SK-N-SH treated with all-trans-retinoic acid at 6 μM for 48 hours (cell line): ENCODE measurements at regions not wholly inside any gene's neighbourhood (a gene's known extent, or its start where the extent isn't known, plus 50 kb on each side); places are given as distances from the start of the nearest gene placed in this dataset.

Source experiments
- ATAC-seq: fragments of 200-7000 bp; cut with Tn5 transposase; 3 replicates; pipeline ENCODE4 v1.9.1; 2020; ENCODE audit warnings: mild to moderate bottlenecking, moderate library complexity
- ARNTL ChIP-seq: fragments of 450-650 bp; formaldehyde crosslinking; IDR thresholded peaks from 2 replicates; pipeline ENCODE4 v1.5.0; 2020; ENCODE audit warnings: low read depth, mild to moderate bottlenecking, moderate library complexity, borderline replicate concordance
- BACH2 ChIP-seq: fragments of 250-450 bp; sonication (Bioruptor Pico); IDR thresholded peaks from 2 replicates; pipeline ENCODE4 v1.9.0; 2021; ENCODE audit warnings: mild to moderate bottlenecking, borderline replicate concordance
- CREB5 ChIP-seq: fragments of 250-450 bp; sonication (Bioruptor Pico); IDR thresholded peaks from 2 replicates; pipeline ENCODE4 v1.5.1; 2020; ENCODE audit warnings: low read depth, mild to moderate bottlenecking, moderate library complexity
- CSDC2 ChIP-seq: fragments of 250-450 bp; sonication (Bioruptor Pico); IDR thresholded peaks from 2 replicates; pipeline ENCODE4 v1.5.0; 2020; ENCODE audit warnings: mild to moderate bottlenecking, moderate library complexity
- CSRNP3 ChIP-seq: fragments of 250-450 bp; sonication (Bioruptor Pico); IDR thresholded peaks from 2 replicates; pipeline ENCODE4 v1.5.1; 2021; ENCODE audit warnings: mild to moderate bottlenecking, moderate library complexity
- ESRRG ChIP-seq: fragments of 250-450 bp; sonication (Bioruptor Pico); IDR thresholded peaks from 2 replicates; pipeline ENCODE4 v1.6.1; 2021; ENCODE audit warnings: mild to moderate bottlenecking
- GLIS3 ChIP-seq: fragments of 250-450 bp; sonication (Bioruptor Pico); IDR thresholded peaks from 2 replicates; pipeline ENCODE4 v1.5.0; 2020; ENCODE audit warnings: mild to moderate bottlenecking, moderate library complexity
- OSR1 ChIP-seq: fragments of 250-450 bp; sonication (Bioruptor Pico); IDR thresholded peaks from 2 replicates; pipeline ENCODE4 v1.8.0; 2022; ENCODE audit warnings: moderate library complexity, mild to moderate bottlenecking, inconsistent platforms
- PATZ1 ChIP-seq: fragments of 250-450 bp; sonication (Bioruptor Pico); IDR thresholded peaks from 2 replicates; pipeline ENCODE4 v1.8.0; 2020; ENCODE audit warnings: mild to moderate bottlenecking, moderate library complexity, borderline replicate concordance
- POU6F1 ChIP-seq: fragments of 250-450 bp; sonication (Bioruptor Pico); IDR thresholded peaks from 2 replicates; pipeline ENCODE4 v1.8.0; 2021; ENCODE audit warnings: low read depth, mild to moderate bottlenecking, moderate library complexity, borderline replicate concordance
- PPARA ChIP-seq: fragments of 250-450 bp; sonication (Bioruptor Pico); IDR thresholded peaks from 2 replicates; pipeline ENCODE4 v1.5.0; 2020; ENCODE audit warnings: mild to moderate bottlenecking, borderline replicate concordance
- RARB ChIP-seq: fragments of 250-450 bp; sonication (Bioruptor Pico); IDR thresholded peaks from 2 replicates; pipeline ENCODE4 v1.8.0; 2021; ENCODE audit warnings: mild to moderate bottlenecking, moderate library complexity
- SNAI2 ChIP-seq: fragments of 250-450 bp; sonication (Bioruptor Pico); IDR thresholded peaks from 2 replicates; pipeline ENCODE4 v1.5.0; 2020; ENCODE audit warnings: mild to moderate bottlenecking, moderate library complexity
- TOX ChIP-seq: fragments of 250-450 bp; sonication (Bioruptor Pico); IDR thresholded peaks from 2 replicates; pipeline ENCODE4 v1.8.0; 2021; ENCODE audit warnings: mild to moderate bottlenecking, moderate library complexity, borderline replicate concordance
- TSHZ2 ChIP-seq: fragments of 250-450 bp; sonication (Bioruptor Pico); IDR thresholded peaks from 2 replicates; pipeline ENCODE4 v1.5.0; 2020; ENCODE audit warnings: mild to moderate bottlenecking, moderate library complexity
- ZC3H10 ChIP-seq: fragments of 250-450 bp; sonication (Bioruptor Pico); IDR thresholded peaks from 2 replicates; pipeline ENCODE4 v1.5.1; 2021; ENCODE audit warnings: mild to moderate bottlenecking, moderate library complexity
- ZFP3 ChIP-seq: fragments of 250-450 bp; sonication (Bioruptor Pico); IDR thresholded peaks from 2 replicates; pipeline ENCODE4 v1.5.0; 2020; ENCODE audit warnings: mild to moderate bottlenecking, moderate library complexity
- ZFP30 ChIP-seq: fragments of 450-650 bp; formaldehyde crosslinking; IDR thresholded peaks from 2 replicates; pipeline ENCODE4 v1.5.0; 2022; ENCODE audit warnings: mild to moderate bottlenecking, moderate library complexity
- ZNF565 ChIP-seq: fragments of 450-650 bp; formaldehyde crosslinking; conservative IDR thresholded peaks from 2 replicates; pipeline ENCODE4 v1.5.0; 2020; ENCODE audit warnings: low read depth, mild to moderate bottlenecking, moderate library complexity
- ZNF70 ChIP-seq: fragments of 450-650 bp; formaldehyde crosslinking; IDR thresholded peaks from 2 replicates; pipeline ENCODE4 v1.5.0; 2020; ENCODE audit warnings: mild to moderate bottlenecking, moderate library complexity

- ATAC-seq = no peak
- TF ChIP-seq ZNF565 (CRISPR knock-in tag) (no peak), GLIS3 (no peak), CREB5 (CRISPR knock-in tag) (no peak), CSRNP3 (CRISPR knock-in tag) (no peak), TSHZ2 (no peak), ZFP30 (CRISPR knock-in tag) (no peak), ZNF70 (CRISPR knock-in tag) (no peak), TOX (CRISPR knock-in tag) (no peak), RARB (CRISPR knock-in tag) (no peak), ZFP3 (no peak), PATZ1 (no peak), OSR1 (no peak), CSDC2 (no peak), ARNTL (no peak), ESRRG (no peak)
These were observed 54.0 kb downstream of the RFPL4B start for GRCh38 chr6:112401083-112401482.

- no peak for ATAC-seq
- no peak for TF ChIP-seq BACH2 (CRISPR knock-in tag)
- no peak for TF ChIP-seq ESRRG
- no peak for TF ChIP-seq ZNF70 (CRISPR knock-in tag)
- TF ChIP-seq PATZ1 = no peak
- TF ChIP-seq PPARA (CRISPR knock-in tag) = no peak
- no peak for TF ChIP-seq SNAI2 (CRISPR knock-in tag)
- TF ChIP-seq POU6F1 (CRISPR knock-in tag) = no peak
- no peak for TF ChIP-seq GLIS3
- TF ChIP-seq ZFP30 (CRISPR knock-in tag) = no peak
- TF ChIP-seq ZNF565 (CRISPR knock-in tag) = no peak
- TF ChIP-seq TSHZ2 = no peak
- TF ChIP-seq CSDC2 = no peak
- no peak for TF ChIP-seq ZC3H10 (CRISPR knock-in tag)
- TF ChIP-seq RARB (CRISPR knock-in tag) = no peak
These were observed 60.0 kb downstream of the RFPL4B start for GRCh38 chr6:112407101-112407590.
